ENCODE measurements at regions not wholly inside any gene's neighbourhood (a gene's known extent, or its start where the extent isn't known, plus 50 kb on each side); places are given as distances from the start of the nearest gene placed in this dataset.

DNA sequence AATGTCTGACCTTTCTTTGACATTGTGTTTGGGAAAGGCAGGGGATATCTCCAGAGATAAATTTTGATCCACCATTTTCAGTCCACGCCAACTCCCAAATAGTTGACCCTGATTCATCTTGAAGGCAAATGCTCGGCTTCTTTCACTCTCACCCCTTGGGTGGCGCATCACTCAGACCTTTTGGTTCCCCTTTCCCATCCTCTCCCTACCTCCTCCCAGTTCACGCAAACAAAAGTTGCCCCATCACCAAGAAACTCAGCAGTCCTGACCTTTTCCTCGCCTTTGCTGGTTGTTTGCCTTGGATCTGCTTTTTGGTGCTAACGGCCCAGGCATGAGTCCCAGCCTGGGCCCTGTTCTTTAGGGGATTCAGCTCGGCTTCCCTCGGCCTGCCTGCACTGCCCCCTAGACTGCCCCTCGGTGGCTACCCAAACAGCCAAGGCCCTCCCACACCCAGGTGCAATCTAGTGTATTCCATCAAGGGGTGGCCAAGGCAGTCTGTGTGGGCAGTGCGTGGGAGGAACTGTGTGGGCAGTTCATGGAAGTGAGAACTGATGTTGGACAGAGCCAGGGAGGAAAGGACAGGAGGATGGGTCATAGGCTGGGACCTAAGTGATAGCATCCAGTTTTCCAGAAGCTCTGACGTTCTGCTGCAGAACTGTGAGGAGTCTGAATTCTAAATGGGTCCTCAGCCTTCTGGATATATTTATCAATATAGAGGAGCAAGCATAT lies 255.7 kb downstream of the DLEU7 start:
- DNase-seq = no peak

DNA sequence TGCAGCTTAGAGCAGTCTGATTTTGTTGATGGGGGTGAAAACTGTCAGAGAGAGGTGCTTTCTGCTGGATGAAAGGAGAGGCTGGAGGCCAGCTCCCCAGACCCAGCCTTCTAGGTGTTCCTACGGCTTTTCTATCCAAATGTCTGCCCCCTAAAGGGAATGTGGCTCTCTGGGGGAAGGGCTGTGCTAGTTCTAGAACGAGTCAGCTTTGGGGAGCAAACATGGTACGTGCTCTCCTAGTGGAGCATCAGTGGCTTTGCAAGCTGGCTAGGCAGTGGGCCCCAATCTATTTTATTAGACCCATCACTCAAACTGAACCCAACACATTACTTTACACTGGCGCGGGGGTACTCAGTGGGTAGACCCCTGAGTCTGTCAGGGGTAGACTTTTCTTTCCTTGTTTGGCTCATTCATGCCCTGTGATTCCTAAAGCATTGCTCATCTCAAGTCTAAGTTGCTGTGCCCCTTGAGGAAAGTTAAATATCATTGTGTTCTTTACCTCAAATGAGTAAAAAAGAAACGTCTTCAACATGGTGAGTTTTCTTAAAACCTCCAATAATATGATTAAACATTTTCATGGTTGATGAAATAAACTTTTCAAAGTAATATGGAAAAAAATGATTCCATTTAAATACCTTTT lies 254.9 kb downstream of the DLEU7 start:
- no peak for DNase-seq

- no peak for DNase-seq
Observed at GRCh38 chr13:50589139-50589538, 254.4 kb downstream of the DLEU7 start.

DNA sequence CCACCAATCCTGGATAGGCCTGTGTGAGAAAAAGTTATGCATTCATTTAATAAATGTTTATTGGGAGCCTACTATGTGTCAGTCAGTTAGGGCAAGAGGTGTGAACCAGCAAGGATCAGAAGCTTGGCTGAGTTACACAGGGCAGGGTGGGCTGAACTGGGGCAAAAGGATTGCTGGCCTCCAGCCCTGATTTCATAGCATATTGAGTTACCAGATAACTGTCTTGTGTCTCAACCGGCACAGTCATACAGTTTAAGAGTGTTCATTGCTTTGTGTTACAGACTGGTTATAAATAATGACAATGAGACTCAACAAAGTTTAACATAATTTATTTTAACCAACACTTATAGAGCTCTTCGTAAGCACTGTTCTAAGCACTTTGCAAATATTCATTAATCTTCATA lies 253.8 kb downstream of the DLEU7 start:
- no peak for DNase-seq

GRCh38 chr13:50592412-50593155 lies 250.9 kb downstream of the DLEU7 start:
- no peak for DNase-seq

GRCh38 chr13:50593207-50593606 lies 250.3 kb downstream of the DLEU7 start:
- DNase-seq = no peak

DNA sequence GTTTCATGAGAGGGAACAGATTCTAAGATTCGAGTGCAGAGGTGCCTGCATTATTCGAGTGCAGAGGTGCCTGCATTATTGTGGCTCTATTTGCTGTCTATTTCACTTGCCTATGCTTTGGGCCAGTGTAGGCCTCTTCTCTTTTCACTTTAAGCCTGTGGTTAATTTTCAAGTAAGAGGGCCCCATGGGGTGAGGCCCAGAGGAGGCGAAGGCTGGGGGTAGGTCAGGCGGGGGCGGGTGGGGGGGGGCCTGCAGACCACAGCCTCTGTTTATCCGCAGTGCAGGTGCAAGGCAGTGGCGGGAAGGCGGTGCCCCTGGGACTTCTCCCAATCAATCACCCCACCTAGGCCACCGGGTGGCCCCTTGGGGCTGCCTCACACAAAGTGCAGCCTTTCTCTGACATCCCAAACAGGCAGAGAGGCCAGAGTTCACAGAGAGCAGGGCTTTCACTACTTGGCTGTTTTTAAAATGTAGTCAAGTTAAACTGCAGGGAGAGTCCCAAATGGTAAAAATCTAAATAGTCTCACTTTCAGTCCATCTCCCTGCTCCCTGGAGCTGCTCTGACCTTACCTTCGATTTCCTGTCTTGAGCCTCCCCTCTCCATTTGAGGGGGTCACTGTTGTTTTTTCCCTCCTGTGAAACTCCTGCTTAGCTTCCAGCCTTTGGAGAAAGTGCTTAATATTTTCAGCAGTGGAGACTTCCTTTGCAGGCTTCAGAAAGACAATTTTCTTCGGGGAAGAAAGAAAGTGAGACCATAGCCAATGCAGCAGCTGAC lies 249.0 kb downstream of the DLEU7 start:
- no peak for DNase-seq

GRCh38 chr13:50595196-50595595 lies 248.3 kb downstream of the DLEU7 start:
- DNase-seq = no peak

DNA sequence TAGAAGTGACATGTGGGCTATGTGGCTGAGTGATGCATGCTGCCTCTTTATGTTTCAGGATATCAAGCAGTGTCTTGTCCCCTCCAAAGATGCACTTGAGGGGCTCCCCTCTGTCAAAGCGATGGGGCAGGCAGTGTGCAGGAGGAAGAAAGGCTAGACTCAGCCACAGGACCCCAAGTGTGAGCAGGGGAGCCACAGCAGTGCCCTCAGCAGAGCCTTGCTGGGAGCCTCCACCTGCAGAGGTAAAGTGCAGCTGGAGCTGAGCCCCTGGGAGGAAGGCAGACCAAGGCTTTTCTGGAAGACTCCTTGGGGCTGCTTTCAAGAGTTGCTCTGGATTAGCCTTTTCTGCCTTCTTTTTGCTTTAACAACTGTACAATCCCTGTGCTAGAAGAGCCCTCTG lies 247.3 kb downstream of the DLEU7 start:
- no peak for DNase-seq

DNA sequence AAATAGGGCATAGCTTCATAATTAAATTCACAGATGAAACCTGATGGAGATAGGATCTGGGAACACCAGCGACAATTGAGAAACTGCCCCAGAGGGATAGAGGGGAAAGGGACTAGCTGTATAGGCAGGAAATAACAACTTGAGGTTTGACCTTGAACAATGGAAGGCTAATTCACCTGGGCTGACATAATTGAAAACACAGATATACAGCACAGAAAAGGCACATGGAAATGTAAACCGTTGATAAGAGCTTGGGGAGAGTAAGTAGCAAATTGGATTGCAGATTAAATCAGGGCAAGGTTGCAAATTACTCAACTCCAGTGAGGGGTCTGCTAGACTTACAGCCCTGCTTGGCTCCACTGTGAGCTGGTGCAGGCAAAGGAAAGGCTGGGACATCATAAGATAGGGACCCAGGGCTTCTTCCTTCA lies 246.7 kb downstream of the DLEU7 start:
- no peak for DNase-seq

GRCh38 chr13:50598338-50598737 lies 245.2 kb downstream of the DLEU7 start:
- DNase-seq = no peak

DNA sequence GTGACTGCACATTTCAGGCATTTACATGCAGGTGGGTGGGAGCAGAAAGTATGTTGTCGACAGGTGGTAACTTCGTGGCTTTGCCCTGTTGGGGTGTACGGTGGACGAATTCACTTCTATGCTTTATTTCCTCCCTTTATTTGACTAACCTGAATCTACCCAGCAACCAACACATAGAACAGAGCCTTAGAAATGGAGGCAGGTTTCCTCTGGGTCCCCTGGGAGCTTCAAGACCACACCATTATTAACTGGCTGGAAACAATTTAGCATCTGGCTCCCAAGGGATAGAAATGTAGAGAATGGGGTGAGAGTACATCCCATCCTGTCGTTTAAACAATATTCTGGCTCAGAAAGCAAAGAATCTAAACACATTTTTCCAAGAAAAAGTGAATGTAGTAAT lies 244.4 kb downstream of the DLEU7 start:
- no peak for DNase-seq

GRCh38 chr13:50599927-50600326 lies 243.6 kb downstream of the DLEU7 start:
- DNase-seq = no peak

DNA sequence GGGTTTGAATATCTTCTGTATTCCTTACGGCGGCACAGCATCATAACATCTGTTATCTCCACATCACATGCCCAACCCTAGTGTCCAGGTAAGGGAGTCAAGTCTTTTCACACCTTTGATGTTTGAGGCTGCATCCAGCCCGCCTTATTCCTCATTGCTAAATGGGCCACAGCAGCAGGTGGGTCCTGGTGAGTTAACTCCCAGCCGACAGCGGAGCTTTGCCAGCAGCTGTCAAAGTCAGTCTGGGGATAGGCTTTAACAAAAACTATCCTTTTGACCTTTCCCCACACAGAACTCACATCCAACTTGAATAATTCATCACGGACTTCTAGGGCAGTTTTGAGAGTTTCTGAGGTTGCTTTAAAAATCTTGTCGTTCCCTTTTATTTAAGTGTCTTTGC lies 235.1 kb downstream of the DLEU7 start:
- no peak for DNase-seq

- no peak for DNase-seq
Observed at GRCh38 chr13:50609011-50609410, 234.5 kb downstream of the DLEU7 start.

DNA sequence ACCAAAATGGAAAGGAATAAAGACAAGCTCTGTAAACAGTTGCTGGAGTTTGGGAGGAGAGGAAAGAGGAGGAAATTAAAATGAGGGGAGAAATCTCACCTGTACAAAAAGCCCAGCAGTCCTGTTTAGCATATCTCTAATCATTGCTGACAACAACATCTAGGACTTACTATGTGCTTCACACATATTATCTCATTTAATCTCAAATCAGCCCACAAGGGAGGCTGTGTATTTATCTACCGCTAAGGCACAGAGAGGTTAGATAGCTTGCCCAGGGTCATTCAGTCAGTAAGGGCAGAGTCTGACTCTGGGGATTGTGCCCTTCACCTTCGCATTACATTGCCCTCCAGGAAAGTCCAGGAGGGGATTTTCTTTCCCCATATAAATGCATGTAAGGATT lies 233.3 kb downstream of the DLEU7 start:
- DNase-seq = no peak

DNA sequence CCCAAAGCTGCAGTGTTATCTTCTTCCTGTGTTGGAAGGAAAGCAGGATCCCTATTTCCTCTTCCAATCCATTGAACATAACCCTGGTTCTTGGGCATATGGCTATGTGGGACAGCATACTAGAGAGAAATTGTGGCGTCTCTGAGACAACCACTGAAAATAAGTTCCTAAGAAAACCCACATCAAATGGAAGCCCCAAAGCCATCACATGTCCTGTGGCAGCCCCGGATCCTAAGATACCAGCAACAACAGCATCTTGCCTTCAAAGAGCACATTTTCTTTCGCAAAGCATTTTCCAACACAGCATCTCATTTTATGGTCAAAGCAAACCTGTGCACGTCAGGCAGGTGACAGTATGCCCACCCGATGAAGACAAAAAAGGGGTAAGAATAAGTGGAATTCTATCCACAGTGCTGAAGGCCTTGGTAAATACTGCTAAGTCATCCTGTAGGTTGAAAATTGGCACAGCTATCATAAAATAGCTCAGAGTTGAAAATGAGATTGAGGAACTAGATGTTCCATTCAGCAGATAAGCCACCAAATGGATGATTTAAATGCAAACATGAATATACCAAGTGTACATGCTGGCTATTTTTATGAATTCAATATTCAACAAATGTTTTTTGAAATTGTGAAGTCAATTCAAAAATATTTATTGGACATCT lies 232.2 kb downstream of the DLEU7 start:
- DNase-seq = no peak

- no peak for DNase-seq
Observed at GRCh38 chr13:50612717-50613116, 230.8 kb downstream of the DLEU7 start.

GRCh38 chr13:50613356-50613831 lies 230.1 kb downstream of the DLEU7 start:
- DNase-seq = no peak

DNA sequence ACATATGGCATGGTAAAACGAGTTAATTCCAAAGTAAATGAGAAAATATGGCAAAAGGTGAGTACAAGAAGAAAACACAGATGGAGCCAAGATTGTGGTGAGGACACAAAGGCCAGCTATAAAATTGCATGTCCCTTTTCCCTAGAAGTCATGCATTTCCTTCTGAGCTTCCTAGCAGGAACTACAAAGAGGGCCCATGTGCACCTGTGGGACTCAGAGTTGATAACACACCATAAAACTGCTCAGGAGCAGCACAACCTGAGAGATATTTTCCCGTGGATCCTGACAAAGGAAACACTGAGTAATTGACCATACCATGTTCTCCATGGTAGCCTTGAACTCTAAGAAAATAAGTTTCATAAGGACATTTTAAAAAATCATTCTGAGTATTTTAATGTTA lies 228.3 kb downstream of the DLEU7 start:
- DNase-seq = no peak

DNA sequence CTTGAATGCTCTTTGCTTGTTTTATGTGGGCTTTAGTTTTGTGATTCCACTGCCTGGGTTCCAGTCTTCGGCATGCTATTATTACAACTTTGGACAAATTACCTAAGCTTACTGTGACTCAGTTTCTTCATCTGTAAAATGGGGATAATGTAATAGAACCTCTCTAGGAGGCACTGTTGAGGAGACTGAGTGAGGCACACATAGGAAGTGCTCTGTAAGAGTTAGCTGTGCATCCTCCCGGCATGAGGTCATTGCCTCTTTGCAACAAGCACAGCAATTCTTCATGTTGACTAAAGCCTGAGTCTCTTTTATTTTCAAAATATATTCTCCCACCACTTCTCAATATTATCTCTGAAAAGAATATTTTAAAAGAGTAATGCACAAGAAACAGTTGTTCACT lies 227.4 kb downstream of the DLEU7 start:
- no peak for DNase-seq

DNA sequence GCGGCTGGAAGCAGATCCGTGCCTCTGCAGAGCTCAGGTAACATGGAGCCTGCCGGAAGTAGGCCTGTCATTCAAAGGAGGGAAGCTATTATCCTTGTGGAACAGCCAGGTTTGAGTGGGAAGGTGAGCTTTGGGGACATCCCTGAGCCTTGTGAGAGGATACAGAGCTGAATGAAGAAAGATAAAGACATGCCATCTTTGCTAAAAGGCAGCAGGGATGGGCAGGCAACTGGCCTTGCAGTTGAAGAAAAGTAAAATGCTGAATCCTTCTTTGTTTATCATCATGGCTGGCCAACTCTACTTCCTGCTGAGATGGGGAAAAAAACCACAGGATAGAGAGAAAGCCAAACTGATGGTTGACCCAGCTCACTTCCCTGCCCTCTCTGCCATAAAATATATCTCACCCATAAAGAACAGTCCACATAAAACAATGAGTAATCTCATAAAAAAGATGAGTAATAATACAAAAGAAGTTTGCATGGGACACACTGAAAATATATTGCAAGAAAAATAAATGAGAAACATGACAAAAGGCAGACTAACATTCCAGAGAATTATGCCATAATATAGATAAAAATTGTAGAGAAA lies 226.3 kb downstream of the DLEU7 start:
- DNase-seq = no peak

Data from cortex of kidney (tissue), 1 donor.